RWPE2 (cell line): ENCODE measurements at regions not wholly inside any gene's neighbourhood (a gene's known extent, or its start where the extent isn't known, plus 50 kb on each side); places are given as distances from the start of the nearest gene placed in this dataset.

Experiments used
- ATAC-seq: fragments of 200-7000 bp; cut with Tn5 transposase; 3 replicates; pipeline ENCODE4 v1.9.1; 2021; ENCODE audit warnings: low read depth
- DNase-seq: peaks from one replicate; pipeline ENCODE4 v3.0.0-alpha.2; 2020; ENCODE audit warnings: low spot score
- H3K27ac ChIP-seq: fragments of 450-650 bp; 2 replicates; pipeline ENCODE4 v1.5.1; 2017; ENCODE audit warnings: mild to moderate bottlenecking; ENCODE audit not compliant: poor library complexity, severe bottlenecking
- H3K27me3 ChIP-seq: fragments of 250-450 bp; sonication (Bioruptor Pico); 2 replicates; pipeline ENCODE4 v1.5.1; 2021; ENCODE audit warnings: mild to moderate bottlenecking, moderate library complexity; ENCODE audit not compliant: insufficient read depth, poor library complexity, severe bottlenecking
- H3K36me3 ChIP-seq: fragments of 250-450 bp; sonication (Bioruptor Pico); 2 replicates; pipeline ENCODE4 v1.5.1; 2020; ENCODE audit warnings: low read depth, mild to moderate bottlenecking, moderate library complexity
- H3K4me1 ChIP-seq: fragments of 250-450 bp; sonication (Bioruptor Pico); 2 replicates; pipeline ENCODE4 v1.5.1; 2021; ENCODE audit warnings: mild to moderate bottlenecking, moderate library complexity; ENCODE audit not compliant: insufficient read depth, poor library complexity, severe bottlenecking
- H3K4me3 ChIP-seq: fragments of 250-450 bp; sonication (Bioruptor Pico); 2 replicates; pipeline ENCODE4 v1.5.1; 2021; ENCODE audit warnings: mild to moderate bottlenecking, moderate library complexity; ENCODE audit not compliant: severe bottlenecking
- H3K9me3 ChIP-seq: fragments of 250-450 bp; sonication (Bioruptor Pico); 2 replicates; pipeline ENCODE4 v1.5.1; 2021; ENCODE audit warnings: mild to moderate bottlenecking, moderate library complexity; ENCODE audit not compliant: severe bottlenecking
- CTCF ChIP-seq: fragments of 450-650 bp; IDR thresholded peaks from one replicate; pipeline ENCODE4 v1.5.1; 2017; ENCODE audit warnings: mild to moderate bottlenecking, moderate library complexity; ENCODE audit not compliant: poor library complexity, severe bottlenecking

- H3K4me1 ChIP-seq = no peaks in the 10 kb centered on the region
- ATAC-seq = no peak
- no peaks in the 10 kb centered on the region for H3K9me3 ChIP-seq
- H3K36me3 ChIP-seq = no peaks in the 10 kb centered on the region
- no peak for TF ChIP-seq CTCF
- H3K27me3 ChIP-seq = no peaks in the 10 kb centered on the region
- no peak overlapping the region for H3K4me3 ChIP-seq
- DNase-seq = no peak
- no peak overlapping the region for H3K27ac ChIP-seq
Observed at GRCh38 chr13:89704040-89704439, 1643.4 kb upstream of the MIR17HG start.

GRCh38 chr13:89708013-89708412 is 1639.5 kb upstream of the MIR17HG start:
- Histone ChIP-seq H3K4me1 (no peaks in the 10 kb centered on the region), H3K27ac (no peak overlapping the region), H3K4me3 (no peak overlapping the region), H3K27me3 (no peaks in the 10 kb centered on the region), H3K36me3 (no peaks in the 10 kb centered on the region), H3K9me3 (no peaks in the 10 kb centered on the region)
- TF ChIP-seq CTCF = no peak
- DNase-seq (no peak), ATAC-seq (no peak)

- no peaks in the 10 kb centered on the region for H3K36me3 ChIP-seq
- H3K27ac ChIP-seq = no peak overlapping the region
- H3K9me3 ChIP-seq = no peaks in the 10 kb centered on the region
- no peaks in the 10 kb centered on the region for H3K27me3 ChIP-seq
- no peak for DNase-seq
- no peak for ATAC-seq
- TF ChIP-seq CTCF = no peak
- no peaks in the 10 kb centered on the region for H3K4me1 ChIP-seq
- H3K4me3 ChIP-seq = no peak overlapping the region
Observed at GRCh38 chr13:89721216-89721615, 1626.3 kb upstream of the MIR17HG start.

GRCh38 chr13:89726690-89727435 is 1620.6 kb upstream of the MIR17HG start:
- Histone ChIP-seq H3K36me3 (no peaks in the 10 kb centered on the region), H3K9me3 (no peaks in the 10 kb centered on the region), H3K27me3 (no peaks in the 10 kb centered on the region), H3K4me3 (no peak overlapping the region), H3K27ac (peak overlapping the region; percentile 78), H3K4me1 (peaks cover 17% of the 10 kb centered on the region)
- no peak for TF ChIP-seq CTCF
- ATAC-seq (peak; percentile 94), DNase-seq (no peak)

- ATAC-seq (no peak), DNase-seq (no peak)
- Histone ChIP-seq H3K9me3 (no peaks in the 10 kb centered on the region), H3K4me3 (no peak overlapping the region), H3K27me3 (no peaks in the 10 kb centered on the region), H3K27ac (no peak overlapping the region), H3K4me1 (no peaks in the 10 kb centered on the region), H3K36me3 (no peaks in the 10 kb centered on the region)
- TF ChIP-seq CTCF = no peak
Observed at GRCh38 chr13:89733829-89734228, 1613.7 kb upstream of the MIR17HG start.
